ENCODE measurements at regions not wholly inside any gene's neighbourhood (a gene's known extent, or its start where the extent isn't known, plus 50 kb on each side); places are given as distances from the start of the nearest gene placed in this dataset.
"Not testable (repeated sequence)": the region's sequence is repeated elsewhere in the genome, so short reads cannot be mapped to it uniquely, and the experiment has no call there.

DNA sequence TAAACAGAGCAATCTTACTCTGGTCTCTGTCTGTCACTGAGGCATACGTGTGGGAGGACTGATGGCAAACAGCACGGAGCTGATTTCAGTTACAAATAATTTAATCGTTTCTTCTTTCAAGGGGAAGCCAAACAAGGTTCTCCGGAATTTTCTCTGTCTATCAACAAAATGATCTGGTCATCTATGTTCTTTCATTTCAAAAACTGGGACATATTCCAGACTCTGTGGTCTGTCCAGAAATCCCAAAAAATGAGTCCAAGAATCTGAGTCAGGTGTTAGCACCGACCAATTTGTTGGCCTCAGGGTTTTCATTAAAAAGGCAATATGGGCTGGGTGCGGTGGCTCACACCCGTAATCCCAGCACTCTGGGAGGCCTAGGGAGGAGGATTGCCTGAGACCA, 69.9 kb upstream of the ZNF608 start:
- DNase-seq: no peak
- no peaks in the 10 kb centered on the region for H3K4me1 ChIP-seq (ENCODE audit: control insufficient read depth, insufficient read depth, low read length)
- 56% methylated on average over 5 of the region's 7 CpGs for WGBS (ENCODE audit: insufficient coverage)
- no peaks in the 10 kb centered on the region for H3K27me3 ChIP-seq (ENCODE audit: control insufficient read depth, insufficient read depth, low read length)
- H3K27ac ChIP-seq (ENCODE audit: low read length): no peak overlapping the region
- H3K9me3 ChIP-seq (replicated peaks; ENCODE audit: control insufficient read depth, low read depth, low read length): no peaks in the 10 kb centered on the region
- no peak overlapping the region for H3K4me3 ChIP-seq (ENCODE audit: low read length)
- no peaks in the 10 kb centered on the region for H3K36me3 ChIP-seq (ENCODE audit: control insufficient read depth, insufficient read depth, low read length)

DNA sequence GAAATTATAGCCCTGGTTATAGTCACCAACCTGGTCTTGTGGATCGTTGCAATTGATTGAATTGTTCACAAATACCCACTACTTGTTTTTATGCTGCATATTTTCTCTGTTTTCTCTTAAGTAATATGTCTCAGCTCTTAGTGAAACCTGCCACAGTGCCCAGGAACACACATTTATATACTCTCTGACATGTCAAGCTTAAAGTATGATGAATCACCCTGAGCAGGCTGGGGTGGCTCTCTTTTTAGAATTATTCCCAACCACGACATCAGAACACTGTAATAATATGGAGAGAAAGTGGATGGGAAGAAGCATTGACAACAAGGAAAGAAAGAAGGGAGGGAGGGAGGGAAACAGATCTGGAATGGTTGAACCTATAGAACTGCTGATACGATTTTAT, 72.8 kb upstream of the ZNF608 start:
- Histone ChIP-seq H3K4me3 (ENCODE audit: low read length) (no peak overlapping the region), H3K27me3 (ENCODE audit: control insufficient read depth, insufficient read depth, low read length) (no peaks in the 10 kb centered on the region), H3K9me3 (replicated peaks; ENCODE audit: control insufficient read depth, low read depth, low read length) (no peaks in the 10 kb centered on the region), H3K36me3 (ENCODE audit: control insufficient read depth, insufficient read depth, low read length) (no peaks in the 10 kb centered on the region), H3K27ac (ENCODE audit: low read length) (no peak overlapping the region), H3K4me1 (ENCODE audit: control insufficient read depth, insufficient read depth, low read length) (no peaks in the 10 kb centered on the region)
- DNase-seq: no peak
- WGBS (ENCODE audit: insufficient coverage): no CpG with 5 or more reads among the region's 3 CpGs

DNA sequence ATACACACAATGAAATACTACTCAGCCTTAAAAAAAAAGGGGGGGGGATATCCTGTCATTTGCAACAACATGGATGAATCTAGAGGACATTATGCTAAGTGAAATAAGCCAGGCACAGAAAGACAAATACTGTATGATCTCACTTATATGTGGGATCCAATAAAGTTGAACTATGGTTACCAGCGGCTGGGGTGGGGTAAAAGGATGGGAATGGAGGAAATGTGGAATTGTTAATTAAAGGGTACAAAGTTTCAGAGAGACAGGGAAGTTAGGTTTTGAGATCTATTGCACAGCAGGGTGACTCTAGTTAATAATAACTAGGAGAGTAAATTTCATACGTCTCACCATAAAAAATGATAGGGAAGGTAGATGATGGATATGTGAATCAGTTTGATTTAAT, 76.2 kb upstream of the ZNF608 start:
- no peaks in the 10 kb centered on the region for H3K27me3 ChIP-seq (ENCODE audit: control insufficient read depth, insufficient read depth, low read length)
- 90% methylated on average over 1 of the region's 2 CpGs for WGBS (ENCODE audit: insufficient coverage)
- H3K27ac ChIP-seq (ENCODE audit: low read length): no peak overlapping the region
- no peaks in the 10 kb centered on the region for H3K4me1 ChIP-seq (ENCODE audit: control insufficient read depth, insufficient read depth, low read length)
- H3K9me3 ChIP-seq (replicated peaks; ENCODE audit: control insufficient read depth, low read depth, low read length): no peaks in the 10 kb centered on the region
- H3K36me3 ChIP-seq (ENCODE audit: control insufficient read depth, insufficient read depth, low read length): no peaks in the 10 kb centered on the region
- H3K4me3 ChIP-seq (ENCODE audit: low read length): no peak overlapping the region
- no peak for DNase-seq

DNA sequence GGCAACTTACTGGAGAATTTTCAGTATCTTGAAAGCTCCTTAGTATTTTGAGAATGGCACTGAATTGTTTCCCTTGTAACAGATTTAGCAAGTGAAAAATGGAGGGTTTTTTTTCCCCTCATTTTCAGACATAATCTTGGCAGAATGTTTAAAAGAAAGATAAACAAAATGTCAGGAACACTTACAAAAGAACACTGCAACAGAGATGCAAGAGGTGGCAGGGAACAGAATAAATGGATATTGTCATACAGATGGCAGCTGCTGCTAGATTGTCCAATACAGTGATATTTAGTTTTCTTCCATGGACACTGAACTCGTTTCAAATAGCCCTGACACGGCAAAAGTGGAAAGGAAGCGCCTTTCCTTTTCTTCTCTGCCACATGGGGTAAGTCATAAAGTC, 76.9 kb upstream of the ZNF608 start:
- Histone ChIP-seq H3K4me3 (ENCODE audit: low read length) (no peak overlapping the region), H3K36me3 (ENCODE audit: control insufficient read depth, insufficient read depth, low read length) (no peaks in the 10 kb centered on the region), H3K4me1 (ENCODE audit: control insufficient read depth, insufficient read depth, low read length) (no peaks in the 10 kb centered on the region), H3K27me3 (ENCODE audit: control insufficient read depth, insufficient read depth, low read length) (no peaks in the 10 kb centered on the region), H3K27ac (ENCODE audit: low read length) (no peak overlapping the region), H3K9me3 (replicated peaks; ENCODE audit: control insufficient read depth, low read depth, low read length) (no peaks in the 10 kb centered on the region)
- WGBS (ENCODE audit: insufficient coverage): no CpG with 5 or more reads among the region's 3 CpGs
- DNase-seq: no peak

DNA sequence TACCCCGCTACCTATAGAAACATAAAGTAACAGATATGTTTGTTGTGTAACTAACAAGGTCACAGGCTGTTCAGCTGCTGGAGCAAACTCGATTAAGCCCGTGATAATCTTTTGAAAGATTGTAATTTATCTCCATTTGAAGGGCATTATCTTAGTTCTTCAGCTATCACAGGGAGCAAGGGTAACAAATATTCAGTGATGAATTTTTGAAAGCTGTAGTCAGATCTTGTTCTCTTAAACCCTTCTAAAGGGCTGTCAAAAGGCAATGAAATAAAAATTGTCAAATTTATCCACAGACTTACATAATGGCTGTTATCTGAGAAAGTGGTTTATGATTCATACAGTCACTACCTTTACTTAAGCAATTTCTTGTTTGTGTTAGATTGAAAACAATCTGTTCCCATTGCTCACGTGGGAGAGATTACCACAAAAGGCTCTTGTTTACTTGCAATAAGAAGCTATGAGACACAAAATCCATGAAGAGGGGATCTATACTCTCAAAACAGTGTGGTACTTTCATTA, 78.3 kb upstream of the ZNF608 start:
- H3K27ac ChIP-seq (ENCODE audit: low read length): no peak overlapping the region
- no peaks in the 10 kb centered on the region for H3K9me3 ChIP-seq (replicated peaks; ENCODE audit: control insufficient read depth, low read depth, low read length)
- no peaks in the 10 kb centered on the region for H3K36me3 ChIP-seq (ENCODE audit: control insufficient read depth, insufficient read depth, low read length)
- H3K4me1 ChIP-seq (ENCODE audit: control insufficient read depth, insufficient read depth, low read length): no peaks in the 10 kb centered on the region
- no peak overlapping the region for H3K4me3 ChIP-seq (ENCODE audit: low read length)
- H3K27me3 ChIP-seq (ENCODE audit: control insufficient read depth, insufficient read depth, low read length): no peaks in the 10 kb centered on the region
- no CpG with 5 or more reads among the region's 4 CpGs for WGBS (ENCODE audit: insufficient coverage)
- DNase-seq: no peak

DNA sequence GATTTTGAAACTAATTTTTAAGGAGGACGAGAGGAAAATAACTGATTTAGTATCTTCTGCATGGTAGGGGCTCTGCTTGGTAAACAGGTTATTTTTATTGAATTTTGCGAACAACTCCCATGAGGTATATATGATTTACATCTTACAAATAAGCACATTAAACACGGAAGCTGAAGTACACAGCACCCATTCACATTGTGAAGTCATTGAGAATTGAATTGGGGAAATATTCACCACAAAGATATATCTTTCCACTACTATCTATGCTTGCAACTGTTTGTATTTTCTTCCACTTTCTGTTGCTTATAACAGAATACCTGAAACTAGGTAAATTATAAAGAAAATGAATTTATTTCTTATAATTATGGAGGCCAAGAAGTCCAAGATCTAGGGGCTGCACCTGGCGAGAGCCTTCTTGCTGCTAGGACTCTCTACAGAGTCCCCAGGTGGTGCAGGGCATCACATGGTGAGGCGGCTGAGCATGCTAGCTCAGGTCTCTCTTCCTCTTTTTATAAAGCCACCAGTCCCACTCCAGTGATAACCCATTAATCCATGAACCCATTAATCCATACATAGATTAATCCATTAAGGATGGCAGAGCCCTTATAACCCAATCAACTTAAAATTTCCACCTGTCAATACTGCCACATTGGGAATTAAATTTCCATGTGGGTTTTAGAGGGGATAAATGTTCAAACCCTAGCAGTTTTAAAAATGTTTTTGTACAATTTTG, 79.0 kb upstream of the ZNF608 start:
- Histone ChIP-seq H3K9me3 (replicated peaks; ENCODE audit: control insufficient read depth, low read depth, low read length) (no peaks in the 10 kb centered on the region), H3K4me3 (ENCODE audit: low read length) (no peak overlapping the region), H3K27ac (ENCODE audit: low read length) (no peak overlapping the region), H3K4me1 (ENCODE audit: control insufficient read depth, insufficient read depth, low read length) (no peaks in the 10 kb centered on the region), H3K36me3 (ENCODE audit: control insufficient read depth, insufficient read depth, low read length) (no peaks in the 10 kb centered on the region), H3K27me3 (ENCODE audit: control insufficient read depth, insufficient read depth, low read length) (no peaks in the 10 kb centered on the region)
- WGBS (ENCODE audit: insufficient coverage): 72% methylated on average over 2 of the region's 5 CpGs
- DNase-seq: no peak

DNA sequence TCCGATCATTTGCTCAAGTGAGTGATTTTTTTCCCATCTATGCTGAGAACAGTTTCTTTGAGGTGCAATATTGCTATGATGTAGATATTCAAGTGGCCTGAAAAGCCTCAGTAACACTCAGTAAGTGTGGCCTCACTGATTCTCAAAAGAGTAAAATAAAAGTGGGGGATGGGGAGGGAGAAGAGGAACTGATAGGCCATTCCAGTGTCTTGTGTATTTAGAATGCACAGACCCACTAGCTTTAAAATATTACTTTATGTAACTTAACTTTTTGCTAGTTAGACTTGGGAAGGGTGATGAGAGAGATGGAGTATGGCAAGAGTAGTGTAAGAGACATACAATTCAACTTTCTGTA, 79.5 kb upstream of the ZNF608 start:
- Histone ChIP-seq H3K27ac (ENCODE audit: low read length) (no peak overlapping the region), H3K4me3 (ENCODE audit: low read length) (no peak overlapping the region), H3K36me3 (ENCODE audit: control insufficient read depth, insufficient read depth, low read length) (no peaks in the 10 kb centered on the region), H3K27me3 (ENCODE audit: control insufficient read depth, insufficient read depth, low read length) (no peaks in the 10 kb centered on the region), H3K4me1 (ENCODE audit: control insufficient read depth, insufficient read depth, low read length) (no peaks in the 10 kb centered on the region), H3K9me3 (replicated peaks; ENCODE audit: control insufficient read depth, low read depth, low read length) (no peaks in the 10 kb centered on the region)
- WGBS (ENCODE audit: insufficient coverage): no CpG with 5 or more reads among the region's 1 CpG
- DNase-seq: no peak

DNA sequence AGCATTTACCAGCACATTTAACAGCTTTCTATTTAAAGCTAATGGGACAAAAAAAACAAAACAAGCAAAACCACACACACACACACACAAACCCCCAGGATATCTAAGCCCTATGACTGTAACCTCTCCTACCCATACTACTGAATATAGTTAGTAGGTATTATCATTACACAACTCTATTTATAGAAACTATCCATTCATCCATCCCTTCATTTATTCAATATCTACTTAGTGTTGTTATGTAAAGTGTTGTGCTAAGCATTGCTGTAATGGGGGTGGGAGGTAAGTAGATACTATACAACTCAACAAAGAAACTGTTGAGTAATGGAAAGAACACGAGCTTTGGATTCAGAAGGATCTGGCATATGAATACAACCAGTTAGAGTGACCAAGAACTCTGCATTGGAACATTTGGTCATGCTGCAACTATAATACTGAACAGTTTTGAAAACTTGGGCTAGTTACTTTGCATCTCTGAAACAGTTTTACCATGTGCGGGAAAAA, 82.3 kb upstream of the ZNF608 start:
- no peak overlapping the region for H3K4me3 ChIP-seq (ENCODE audit: low read length)
- H3K9me3 ChIP-seq (replicated peaks; ENCODE audit: control insufficient read depth, low read depth, low read length): peaks cover 2% of the 10 kb centered on the region
- H3K4me1 ChIP-seq (ENCODE audit: control insufficient read depth, insufficient read depth, low read length): no peaks in the 10 kb centered on the region
- 93% methylated on average over 2 of the region's 2 CpGs for WGBS (ENCODE audit: insufficient coverage)
- H3K36me3 ChIP-seq (ENCODE audit: control insufficient read depth, insufficient read depth, low read length): no peaks in the 10 kb centered on the region
- no peaks in the 10 kb centered on the region for H3K27me3 ChIP-seq (ENCODE audit: control insufficient read depth, insufficient read depth, low read length)
- no peak overlapping the region for H3K27ac ChIP-seq (ENCODE audit: low read length)
- DNase-seq: no peak

DNA sequence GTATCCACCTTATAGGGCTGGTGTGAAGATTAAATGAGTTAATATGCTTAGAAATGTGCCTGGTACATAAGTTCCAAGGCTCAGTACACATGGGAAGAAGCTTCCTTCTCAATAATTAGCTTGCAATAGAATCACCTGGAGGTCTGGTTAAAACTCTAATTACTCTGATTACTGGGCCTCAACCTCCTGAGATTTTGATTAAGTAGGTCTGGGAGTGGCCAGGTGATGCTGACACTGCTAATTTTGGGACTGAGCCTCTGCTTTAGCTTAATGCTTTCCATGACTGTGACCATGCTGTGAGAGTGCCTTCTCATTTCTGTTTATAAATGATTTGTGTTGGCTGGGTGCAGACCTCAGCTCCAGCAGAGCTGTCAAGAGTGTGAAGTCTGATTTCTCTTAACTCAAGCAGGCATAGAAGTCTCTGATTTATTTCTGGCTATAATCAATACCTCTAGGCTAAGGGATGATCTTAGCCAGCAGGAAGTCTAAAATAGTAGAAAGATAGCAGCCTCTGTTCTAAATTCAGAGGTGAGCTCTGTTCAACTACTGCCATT, 85.3 kb upstream of the ZNF608 start:
- no peaks in the 10 kb centered on the region for H3K4me1 ChIP-seq (ENCODE audit: control insufficient read depth, insufficient read depth, low read length)
- H3K4me3 ChIP-seq (ENCODE audit: low read length): no peak overlapping the region
- H3K9me3 ChIP-seq (replicated peaks; ENCODE audit: control insufficient read depth, low read depth, low read length): peaks cover 2% of the 10 kb centered on the region
- H3K27ac ChIP-seq (ENCODE audit: low read length): no peak overlapping the region
- no peaks in the 10 kb centered on the region for H3K27me3 ChIP-seq (ENCODE audit: control insufficient read depth, insufficient read depth, low read length)
- no peaks in the 10 kb centered on the region for H3K36me3 ChIP-seq (ENCODE audit: control insufficient read depth, insufficient read depth, low read length)
- no peak for DNase-seq

DNA sequence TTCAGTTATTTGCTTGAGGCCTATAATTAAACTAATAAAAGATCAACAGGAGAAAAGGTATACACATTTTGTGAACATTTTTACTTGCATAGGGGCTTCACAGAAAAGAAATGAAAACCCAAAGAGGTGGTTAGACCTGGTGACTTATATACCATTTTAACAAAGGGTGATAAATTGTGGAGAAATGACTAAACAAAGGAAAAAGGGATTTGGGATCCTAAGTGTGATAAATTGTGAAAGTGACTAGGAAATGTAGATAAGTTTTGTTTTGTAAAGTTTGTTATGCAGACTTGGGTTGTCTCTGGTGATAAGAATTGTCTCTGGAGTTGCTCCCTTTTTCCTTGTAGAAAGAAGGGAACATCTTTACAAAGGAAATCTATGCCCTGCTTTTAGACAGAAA, 86.1 kb upstream of the ZNF608 start:
- H3K27ac ChIP-seq (ENCODE audit: low read length): no peak overlapping the region
- no peak for DNase-seq
- no peaks in the 10 kb centered on the region for H3K36me3 ChIP-seq (ENCODE audit: control insufficient read depth, insufficient read depth, low read length)
- peaks cover 2% of the 10 kb centered on the region for H3K9me3 ChIP-seq (replicated peaks; ENCODE audit: control insufficient read depth, low read depth, low read length)
- no peaks in the 10 kb centered on the region for H3K4me1 ChIP-seq (ENCODE audit: control insufficient read depth, insufficient read depth, low read length)
- no peaks in the 10 kb centered on the region for H3K27me3 ChIP-seq (ENCODE audit: control insufficient read depth, insufficient read depth, low read length)
- no peak overlapping the region for H3K4me3 ChIP-seq (ENCODE audit: low read length)

DNA sequence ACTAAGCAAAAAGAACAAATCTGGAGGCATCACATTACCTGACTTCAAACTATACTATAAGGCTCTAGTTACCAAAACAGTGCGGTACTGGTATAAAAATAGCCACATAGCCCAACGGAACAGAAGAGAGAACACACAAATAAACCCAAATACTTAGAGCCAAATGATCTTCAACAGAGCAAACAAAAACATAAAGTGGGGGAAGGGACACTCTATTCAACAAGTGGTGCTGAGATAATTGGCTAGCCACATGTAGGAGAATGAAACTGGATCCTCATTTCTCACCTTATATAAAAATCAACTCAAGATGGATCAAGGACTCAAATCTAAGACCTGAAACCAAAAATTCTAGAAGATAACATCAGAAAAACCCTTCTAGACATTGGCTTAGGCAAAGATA, 89.9 kb upstream of the ZNF608 start:
- not testable (repeated sequence) for H3K36me3 ChIP-seq (ENCODE audit: control insufficient read depth, insufficient read depth, low read length); H3K27ac ChIP-seq (ENCODE audit: low read length); H3K9me3 ChIP-seq (replicated peaks; ENCODE audit: control insufficient read depth, low read depth, low read length); H3K27me3 ChIP-seq (ENCODE audit: control insufficient read depth, insufficient read depth, low read length); DNase-seq; H3K4me1 ChIP-seq (ENCODE audit: control insufficient read depth, insufficient read depth, low read length); H3K4me3 ChIP-seq (ENCODE audit: low read length)
- no CpG with 5 or more reads among the region's 2 CpGs for WGBS (ENCODE audit: insufficient coverage)
